Hematopoietic multipotent progenitor cell treated with erythropoietin and hydrocortisone succinate and interleukin-3 and kit ligand, for 6 days (in vitro differentiated cells): ENCODE measurements at regions not wholly inside any gene's neighbourhood (a gene's known extent, or its start where the extent isn't known, plus 50 kb on each side); places are given as distances from the start of the nearest gene placed in this dataset.
"Not testable (repeated sequence)": the region's sequence is repeated elsewhere in the genome, so short reads cannot be mapped to it uniquely, and the experiment has no call there.

Source experiments
- DNase-seq: peaks from one replicate; pipeline ENCODE4 v3.0.0-alpha.2; 2015

DNA sequence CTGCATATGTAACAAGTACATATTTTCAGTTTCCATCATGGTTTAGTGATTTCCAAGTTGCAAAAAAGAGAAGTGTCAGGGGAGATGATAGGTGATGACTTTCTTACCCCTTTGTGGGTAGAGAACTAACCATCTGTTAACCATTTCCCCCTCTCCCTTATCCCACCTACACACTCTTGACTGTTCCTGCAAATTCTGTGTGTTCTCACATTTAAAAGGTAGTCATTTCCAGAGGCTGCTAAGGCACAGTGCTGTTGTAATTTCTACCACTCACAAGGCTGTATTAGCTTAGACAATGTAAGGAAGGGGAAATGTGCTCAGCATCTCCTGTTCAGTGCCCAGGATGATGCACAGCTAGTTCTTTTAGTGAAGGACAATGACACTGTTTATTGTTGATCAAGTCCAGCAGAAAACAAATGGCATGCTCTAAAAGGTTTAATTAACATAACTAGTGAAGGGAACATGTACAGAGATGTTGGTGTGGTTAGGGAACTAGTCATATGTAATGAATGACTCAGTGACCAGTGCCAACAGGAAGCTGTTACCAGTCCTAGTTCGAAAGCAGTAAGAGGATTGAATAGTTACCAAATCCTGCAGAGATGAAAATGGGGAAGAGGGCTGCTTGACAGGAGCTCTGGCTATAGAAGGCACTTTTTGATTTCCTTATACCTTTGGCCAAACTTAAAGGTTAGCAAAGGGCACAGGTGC is 165.1 kb downstream of the PLK2 start:
- no peak for DNase-seq

- DNase-seq = not testable (repeated sequence)
Measured at GRCh38 chr5:58288275-58288674, 171.6 kb downstream of the PLK2 start.

GRCh38 chr5:58286741-58287140 is 173.1 kb downstream of the PLK2 start:
- no peak for DNase-seq

DNA sequence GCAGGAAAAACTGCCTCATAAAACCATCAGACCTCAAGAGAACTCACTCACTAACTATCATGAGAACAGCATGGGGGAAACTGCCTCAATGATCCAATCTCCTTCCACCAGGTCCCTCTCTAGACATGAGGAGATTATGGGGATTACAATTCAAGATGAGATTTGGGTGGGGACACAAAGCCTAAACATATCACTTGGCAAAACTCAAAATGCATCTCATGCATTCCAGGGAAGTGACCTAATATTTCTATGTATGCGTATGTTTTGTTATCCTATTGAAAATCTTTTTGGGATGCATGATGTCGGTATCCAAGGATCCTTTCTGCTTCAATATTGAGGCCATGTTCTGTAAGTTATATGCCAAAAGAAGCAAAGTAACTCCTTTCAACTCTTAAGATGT is 174.0 kb downstream of the PLK2 start:
- no peak for DNase-seq

DNA sequence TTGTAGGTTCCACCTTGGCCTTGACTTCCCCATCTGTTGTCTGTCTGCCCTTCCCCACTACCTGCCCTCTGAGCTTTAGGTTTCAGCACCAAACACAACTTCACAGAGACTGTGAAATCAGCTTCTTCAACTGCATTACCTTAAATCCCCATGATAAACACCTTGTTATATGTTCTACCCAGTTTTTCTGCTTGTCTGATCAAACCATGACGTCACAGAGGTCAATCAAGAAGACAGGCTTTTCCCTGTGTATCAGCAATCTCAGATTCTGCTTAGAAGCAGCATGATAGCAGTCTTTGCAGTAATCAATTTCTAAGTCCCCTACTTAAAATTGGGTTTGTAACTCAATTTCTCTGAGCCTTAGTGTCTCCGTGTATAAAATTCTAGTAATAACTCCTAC is 175.0 kb downstream of the PLK2 start:
- DNase-seq = no peak

DNA sequence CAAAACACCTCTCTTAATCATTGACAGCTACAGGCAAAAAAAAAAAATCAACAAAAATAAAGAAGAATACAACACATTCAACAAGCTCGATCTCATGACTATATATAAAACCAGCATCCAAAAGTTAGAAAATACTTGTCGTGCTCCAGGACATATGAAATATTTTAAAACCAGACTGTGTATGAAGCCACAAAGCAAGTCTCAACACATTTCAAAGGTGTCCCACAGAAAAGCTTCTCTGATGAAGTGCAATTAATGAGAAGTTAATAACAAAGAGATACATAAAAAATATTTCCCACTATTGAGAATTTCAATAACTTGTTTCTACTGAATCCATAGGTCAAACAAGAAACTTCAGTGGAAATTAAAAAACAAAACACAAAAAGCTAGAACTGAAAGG is 178.7 kb downstream of the PLK2 start:
- no peak for DNase-seq

DNA sequence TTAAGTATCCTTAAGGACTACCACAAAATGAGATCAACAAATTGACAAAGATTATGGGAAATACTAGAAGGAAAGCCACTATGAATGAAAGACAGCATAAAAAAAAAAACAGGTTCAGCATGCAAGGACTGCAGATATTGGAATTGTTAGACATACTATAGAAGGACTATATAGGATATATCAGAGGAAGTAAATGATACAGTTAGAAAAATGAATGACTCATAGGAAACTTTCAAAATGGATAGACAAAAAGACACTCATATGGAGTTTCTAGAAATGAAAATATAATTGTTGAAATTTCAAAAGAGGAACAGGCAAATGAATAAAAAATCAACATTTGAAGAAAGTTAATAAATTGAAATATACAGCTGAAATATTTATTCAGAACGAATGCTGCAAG is 180.6 kb downstream of the PLK2 start:
- DNase-seq = no peak

- DNase-seq = no peak
Measured at GRCh38 chr5:58276431-58276830, 183.5 kb downstream of the PLK2 start.

- no peak for DNase-seq
Measured at GRCh38 chr5:58275516-58275915, 184.4 kb downstream of the PLK2 start.

GRCh38 chr5:58274191-58274590 is 185.7 kb downstream of the PLK2 start:
- DNase-seq = no peak

DNA sequence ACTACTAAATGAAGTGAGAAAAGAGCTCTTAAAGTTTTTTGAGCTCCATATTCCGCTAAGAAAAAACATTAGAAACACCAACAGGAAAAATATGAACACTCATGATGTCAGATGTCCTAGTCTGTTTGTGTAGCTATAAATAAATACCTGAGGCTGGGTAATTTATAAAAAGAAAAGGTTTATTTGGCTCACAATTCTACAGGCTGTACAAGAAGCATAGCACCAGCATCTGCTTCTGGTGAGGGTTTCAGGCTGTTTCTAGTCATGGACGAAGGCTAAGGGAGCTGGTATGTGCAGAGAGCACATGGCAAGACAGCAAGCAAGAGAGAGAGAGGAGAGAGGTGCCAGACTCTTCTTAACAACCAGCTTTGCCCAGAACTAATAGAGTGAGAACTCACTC is 186.2 kb downstream of the PLK2 start:
- DNase-seq = no peak

DNA sequence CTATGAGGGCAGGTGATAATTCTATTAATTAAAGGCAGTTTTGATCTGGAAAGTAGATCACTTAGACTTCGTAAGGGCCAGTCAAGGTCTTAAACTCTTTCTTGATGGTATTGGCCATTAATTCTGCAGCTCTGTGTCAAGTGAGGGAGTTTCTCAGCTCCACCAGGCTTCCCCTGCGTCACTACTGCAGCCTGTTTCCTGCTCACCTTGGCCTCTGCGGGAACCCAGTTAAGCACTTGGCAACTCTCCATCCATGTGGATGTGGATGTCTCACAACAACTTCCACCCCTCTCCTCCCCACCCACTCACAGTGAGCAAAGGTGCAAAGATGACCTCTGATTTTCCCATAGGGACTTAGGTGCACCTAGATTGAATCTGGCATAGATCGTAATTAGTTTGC is 191.6 kb downstream of the PLK2 start:
- DNase-seq = no peak

- no peak for DNase-seq
Measured at GRCh38 chr5:58266402-58266801, 193.5 kb downstream of the PLK2 start.

DNA sequence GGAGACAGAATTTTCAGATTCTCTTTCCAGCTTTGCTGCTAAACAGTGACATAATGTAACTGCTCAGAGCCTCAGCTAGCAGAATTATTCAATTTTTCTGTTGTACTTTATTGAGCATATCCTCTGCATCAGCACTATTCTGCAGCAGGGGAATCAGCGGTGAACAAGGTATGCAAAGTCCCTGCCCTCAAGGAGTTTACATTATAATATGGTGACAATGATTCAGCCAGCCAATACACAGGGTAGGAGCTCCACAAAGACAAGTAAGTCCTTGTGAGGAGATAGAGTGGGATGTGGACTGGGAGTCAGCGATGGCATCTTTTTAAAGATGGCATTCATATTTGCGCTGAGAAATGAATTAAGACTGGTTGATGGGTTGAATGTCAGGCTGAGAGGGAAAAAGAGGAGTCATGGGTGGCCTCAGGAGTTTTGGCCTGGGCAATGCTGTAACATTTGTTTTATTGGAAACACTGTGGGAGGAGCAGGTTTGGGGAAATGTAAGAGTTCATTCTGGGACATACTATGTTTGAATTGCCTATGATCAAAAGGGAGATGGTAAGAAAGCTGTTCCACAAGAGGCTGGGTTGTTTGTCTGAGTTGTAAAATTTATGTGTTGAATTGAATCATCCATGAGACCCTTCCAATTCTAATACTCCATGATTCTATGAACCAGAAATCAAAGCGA is 194.5 kb downstream of the PLK2 start:
- no peak for DNase-seq

DNA sequence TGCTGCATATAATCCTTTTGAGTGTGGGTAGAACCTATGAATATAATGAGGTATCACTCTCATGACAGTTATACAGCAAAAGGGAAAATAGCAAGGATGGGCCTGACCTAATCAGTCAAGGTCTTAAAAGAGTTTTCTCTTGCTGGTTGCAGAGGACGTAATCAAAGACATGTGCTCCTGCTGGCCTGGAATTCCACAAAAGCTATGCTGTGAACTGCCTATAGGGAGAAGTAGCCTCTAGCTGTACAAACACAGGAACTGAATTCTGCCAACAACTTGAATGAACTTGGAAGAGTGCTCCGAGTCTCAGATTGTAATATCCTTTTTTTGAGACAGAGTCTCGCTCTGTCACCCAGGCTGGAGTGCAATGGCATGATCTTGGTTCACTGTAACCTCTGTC is 195.6 kb downstream of the PLK2 start:
- no peak for DNase-seq

- no peak for DNase-seq
Measured at GRCh38 chr5:58263296-58263695, 196.6 kb downstream of the PLK2 start.

DNA sequence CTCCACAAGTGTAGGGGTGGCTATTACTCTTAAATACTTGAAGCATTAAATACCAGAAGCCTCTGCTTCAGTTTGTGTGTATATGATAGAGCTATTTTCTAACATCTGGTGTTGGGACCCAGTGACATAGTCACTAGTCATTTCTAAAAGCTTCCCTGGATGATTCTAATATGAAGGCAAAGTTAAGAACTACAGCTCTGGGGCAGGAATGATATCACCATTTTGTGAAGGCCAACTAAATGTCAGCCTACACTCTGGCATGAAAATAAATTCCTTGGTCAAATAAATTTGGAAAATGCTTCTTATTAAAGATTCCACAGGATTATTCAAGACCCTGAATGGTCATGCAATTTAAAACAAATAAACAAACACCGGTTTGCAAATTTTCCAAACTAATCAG is 197.7 kb downstream of the PLK2 start:
- no peak for DNase-seq

DNA sequence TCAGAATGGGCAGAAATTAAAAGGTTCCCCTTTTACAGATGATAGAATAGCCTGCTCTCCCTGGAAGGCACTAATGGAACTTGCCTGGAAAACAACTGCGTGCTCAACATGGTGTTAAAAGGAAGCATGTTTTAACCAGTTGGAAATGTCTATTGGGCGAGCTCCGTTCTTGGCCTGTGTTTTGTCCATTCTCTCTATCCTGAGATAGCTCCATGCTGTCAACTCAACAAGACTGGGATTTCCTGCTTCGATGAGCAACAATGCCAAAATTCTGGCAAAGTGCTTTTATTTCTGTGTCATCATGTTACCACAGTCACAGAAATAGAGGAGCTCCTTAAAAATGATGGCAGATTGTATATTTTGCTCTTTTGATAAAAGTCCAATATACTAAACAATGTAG is 198.3 kb downstream of the PLK2 start:
- DNase-seq = no peak

DNA sequence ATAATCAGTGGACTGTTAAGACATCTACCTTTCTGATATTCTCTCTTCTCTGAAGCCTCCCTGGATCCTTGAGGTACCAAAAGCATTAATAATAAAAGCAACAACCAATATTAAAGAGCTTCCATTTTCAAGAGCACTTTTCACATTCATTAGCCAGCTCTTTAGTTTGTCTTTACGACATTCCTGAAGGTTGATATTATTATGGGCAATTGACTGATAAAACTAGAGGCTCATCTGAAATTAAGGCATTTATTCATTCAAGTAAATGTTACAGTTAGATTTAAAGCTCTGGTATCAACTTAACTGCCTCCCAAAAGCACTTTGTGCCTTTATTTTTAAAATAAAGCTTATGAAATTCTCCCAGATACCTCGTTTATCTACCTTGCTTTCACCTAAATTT is 199.6 kb downstream of the PLK2 start:
- no peak for DNase-seq

- no peak for DNase-seq
Measured at GRCh38 chr5:58259685-58260152, 200.2 kb downstream of the PLK2 start.

DNA sequence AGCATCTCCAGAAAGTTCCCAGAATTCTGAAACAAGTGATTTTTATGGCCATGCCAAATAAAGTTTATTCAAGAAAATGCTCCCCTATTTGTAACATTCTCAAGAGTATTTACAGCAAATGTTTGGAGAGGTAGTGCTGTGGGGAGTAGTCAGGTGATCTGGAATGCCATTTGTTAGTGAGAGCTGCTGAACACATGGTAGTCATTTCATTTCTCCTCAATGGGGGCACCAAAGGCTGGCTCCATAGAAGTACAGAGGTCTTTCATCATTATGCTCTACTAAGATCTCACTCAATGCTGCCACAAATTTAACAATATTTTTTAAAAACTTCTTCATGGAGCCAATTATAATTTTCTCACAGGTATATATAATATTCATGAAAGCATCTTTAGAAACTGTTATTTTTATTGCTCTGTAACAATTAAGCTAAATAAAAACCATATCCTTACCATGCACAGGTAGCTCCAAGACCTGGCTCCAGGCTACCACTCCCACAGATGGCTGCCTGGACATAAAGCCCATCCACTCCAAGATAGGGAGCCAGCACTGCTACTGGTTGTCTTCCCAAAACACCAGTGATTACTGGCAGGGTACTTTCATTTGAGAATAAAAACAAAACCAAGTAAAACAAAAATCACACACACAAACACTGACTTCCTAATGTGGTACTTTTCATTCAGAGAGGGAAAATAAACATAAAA is 200.8 kb downstream of the PLK2 start:
- no peak for DNase-seq

DNA sequence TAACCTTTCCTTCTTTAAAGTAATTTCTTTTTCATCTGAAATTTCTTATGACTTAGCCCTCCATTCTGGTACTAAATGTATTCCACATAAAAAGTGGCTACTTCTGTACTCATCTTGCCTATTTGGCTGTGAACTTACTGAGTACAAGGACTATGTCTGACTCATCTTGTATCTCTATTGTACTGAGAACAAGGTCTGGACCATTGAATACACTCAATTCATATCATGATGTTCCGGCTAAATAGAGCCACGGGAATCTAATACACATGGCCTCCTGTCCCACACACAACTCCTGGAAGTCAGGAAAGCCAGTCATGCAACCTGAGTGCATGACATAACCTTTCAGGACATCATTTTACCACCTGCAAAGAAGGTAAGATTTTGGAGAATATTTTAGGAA is 203.9 kb downstream of the PLK2 start:
- no peak for DNase-seq

DNA sequence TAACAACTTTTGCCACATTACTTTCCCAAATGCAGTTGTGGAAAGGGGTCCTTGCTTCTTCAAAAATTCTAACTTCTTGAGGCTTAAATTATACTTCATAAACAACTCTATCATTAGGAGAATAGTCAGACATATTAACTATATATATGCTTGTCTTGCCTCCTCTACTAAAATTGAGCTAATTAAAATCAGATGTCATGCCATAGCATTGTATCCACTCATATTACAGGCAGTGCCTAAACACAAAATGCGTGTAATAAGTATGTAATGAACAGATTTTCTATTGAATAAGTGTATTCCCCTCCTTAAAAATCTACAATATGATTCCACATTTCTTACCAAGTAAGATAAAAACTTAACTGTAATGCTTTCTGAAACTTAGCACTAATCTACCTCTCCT is 204.5 kb downstream of the PLK2 start:
- no peak for DNase-seq

DNA sequence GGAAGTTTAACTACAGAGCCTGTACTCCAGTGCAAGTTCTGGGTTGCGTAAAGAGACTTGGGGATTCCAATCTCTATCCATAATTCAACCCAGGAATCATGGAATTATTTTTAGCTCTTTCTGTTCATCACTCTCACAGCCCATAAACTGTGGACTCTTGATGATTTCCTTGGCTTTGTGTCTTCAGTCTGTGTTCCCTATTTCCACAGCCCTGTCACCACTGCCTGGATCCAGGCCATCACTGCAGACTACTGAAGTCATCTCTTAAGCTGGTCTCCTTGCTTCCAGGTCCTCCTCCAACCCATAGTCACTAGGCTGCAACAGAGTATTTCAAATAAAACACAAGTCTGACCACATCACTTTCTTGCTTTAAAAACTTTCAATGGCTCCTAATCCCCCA is 211.7 kb downstream of the PLK2 start:
- no peak for DNase-seq
